ENCODE measurements at regions not wholly inside any gene's neighbourhood (a gene's known extent, or its start where the extent isn't known, plus 50 kb on each side); places are given as distances from the start of the nearest gene placed in this dataset.

- peaks cover 3% of the 10 kb centered on the region for H3K4me1 ChIP-seq
- intact Hi-C loops (cut with micrococcal nuclease) = no loop called here
- TF ChIP-seq CTCF (IDR thresholded peaks at IDR 0.05; ENCODE audit: borderline replicate concordance) = no peak
These were observed 152.0 kb downstream of the MACC1 start for GRCh38 chr7:20064974-20065862.

GRCh38 chr7:20064181-20064970, 152.8 kb downstream of the MACC1 start:
- no peak for DNase-seq
- Histone ChIP-seq H3K36me3 (no peaks in the 10 kb centered on the region), H3K9me3 (replicated peaks) (peaks cover 21% of the 10 kb centered on the region), H3K4me1 (peaks cover 3% of the 10 kb centered on the region), H3K4me3 (no peak overlapping the region), H3K27me3 (ENCODE audit: low read depth) (no peaks in the 10 kb centered on the region), H3K27ac (replicated peaks) (no peak overlapping the region)
- TF ChIP-seq CTCF (IDR thresholded peaks at IDR 0.05; ENCODE audit: borderline replicate concordance) = no peak
- intact Hi-C loops (cut with micrococcal nuclease) = no loop called here

More at GRCh38 chr7:20064974-20065862, 152.0 kb downstream of the MACC1 start:
- Histone ChIP-seq H3K27me3 (ENCODE audit: low read depth) (no peaks in the 10 kb centered on the region), H3K4me3 (no peak overlapping the region), H3K9me3 (replicated peaks) (peaks cover 24% of the 10 kb centered on the region), H3K27ac (replicated peaks) (no peak overlapping the region), H3K36me3 (no peaks in the 10 kb centered on the region)
- no peak for DNase-seq

GRCh38 chr7:20063644-20064043, 153.5 kb downstream of the MACC1 start:
- Histone ChIP-seq H3K27ac (replicated peaks) (no peak overlapping the region), H3K4me3 (no peak overlapping the region), H3K27me3 (ENCODE audit: low read depth) (no peaks in the 10 kb centered on the region), H3K36me3 (no peaks in the 10 kb centered on the region), H3K4me1 (peaks cover 3% of the 10 kb centered on the region), H3K9me3 (replicated peaks) (peaks cover 20% of the 10 kb centered on the region)
- TF ChIP-seq CTCF (IDR thresholded peaks at IDR 0.05; ENCODE audit: borderline replicate concordance) = no peak
- intact Hi-C loops (cut with micrococcal nuclease) = no loop called here
- DNase-seq = no peak

- no peak for TF ChIP-seq CTCF (IDR thresholded peaks at IDR 0.05; ENCODE audit: borderline replicate concordance)
- no peak for DNase-seq
These were observed 154.3 kb downstream of the MACC1 start for GRCh38 chr7:20062932-20063331.

GRCh38 chr7:20053334-20054104, 163.7 kb downstream of the MACC1 start:
- H3K36me3 ChIP-seq = no peaks in the 10 kb centered on the region

More at GRCh38 chr7:20062932-20063331, 154.3 kb downstream of the MACC1 start:
- Histone ChIP-seq H3K4me3 (no peak overlapping the region), H3K36me3 (no peaks in the 10 kb centered on the region), H3K9me3 (replicated peaks) (peaks cover 17% of the 10 kb centered on the region), H3K4me1 (peaks cover 3% of the 10 kb centered on the region), H3K27ac (replicated peaks) (no peak overlapping the region), H3K27me3 (ENCODE audit: low read depth) (no peaks in the 10 kb centered on the region)
- intact Hi-C loops (cut with micrococcal nuclease) = no loop called here

More at GRCh38 chr7:20053334-20054104, 163.7 kb downstream of the MACC1 start:
- H3K27me3 ChIP-seq (ENCODE audit: low read depth) = no peaks in the 10 kb centered on the region
- H3K9me3 ChIP-seq (replicated peaks) = peaks cover 15% of the 10 kb centered on the region
- H3K4me1 ChIP-seq = no peaks in the 10 kb centered on the region
- H3K4me3 ChIP-seq = no peak overlapping the region
- intact Hi-C loops (cut with micrococcal nuclease) = no loop called here
- TF ChIP-seq CTCF (IDR thresholded peaks at IDR 0.05; ENCODE audit: borderline replicate concordance) = no peak
- DNase-seq = no peak
- no peak overlapping the region for H3K27ac ChIP-seq (replicated peaks)

Measured in left ventricle myocardium inferior (tissue), 1 donor.